ENCODE measurements at regions not wholly inside any gene's neighbourhood (a gene's known extent, or its start where the extent isn't known, plus 50 kb on each side); places are given as distances from the start of the nearest gene placed in this dataset.
"Not testable (repeated sequence)": the region's sequence is repeated elsewhere in the genome, so short reads cannot be mapped to it uniquely, and the experiment has no call there.

- no peak for DNase-seq (ENCODE audit: low read depth)
- in situ Hi-C loops (cut with HindIII; ENCODE audit: low sequenced_read_pairs) = no loop called here
- TF ChIP-seq, protein P1, sequence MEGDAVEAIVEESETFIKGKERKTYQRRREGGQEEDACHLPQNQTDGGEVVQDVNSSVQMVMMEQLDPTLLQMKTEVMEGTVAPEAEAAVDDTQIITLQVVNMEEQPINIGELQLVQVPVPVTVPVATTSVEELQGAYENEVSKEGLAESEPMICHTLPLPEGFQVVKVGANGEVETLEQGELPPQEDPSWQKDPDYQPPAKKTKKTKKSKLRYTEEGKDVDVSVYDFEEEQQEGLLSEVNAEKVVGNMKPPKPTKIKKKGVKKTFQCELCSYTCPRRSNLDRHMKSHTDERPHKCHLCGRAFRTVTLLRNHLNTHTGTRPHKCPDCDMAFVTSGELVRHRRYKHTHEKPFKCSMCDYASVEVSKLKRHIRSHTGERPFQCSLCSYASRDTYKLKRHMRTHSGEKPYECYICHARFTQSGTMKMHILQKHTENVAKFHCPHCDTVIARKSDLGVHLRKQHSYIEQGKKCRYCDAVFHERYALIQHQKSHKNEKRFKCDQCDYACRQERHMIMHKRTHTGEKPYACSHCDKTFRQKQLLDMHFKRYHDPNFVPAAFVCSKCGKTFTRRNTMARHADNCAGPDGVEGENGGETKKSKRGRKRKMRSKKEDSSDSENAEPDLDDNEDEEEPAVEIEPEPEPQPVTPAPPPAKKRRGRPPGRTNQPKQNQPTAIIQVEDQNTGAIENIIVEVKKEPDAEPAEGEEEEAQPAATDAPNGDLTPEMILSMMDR (IDR thresholded peaks at IDR 0.05; ENCODE audit: low read depth, low read length, missing control alignments) = no peak
- no peak overlapping the region for H3K4me3 ChIP-seq (ENCODE audit: low read depth, low read length)
Observed at GRCh38 chr5:124908581-124909451, 162.4 kb upstream of the ZNF608 start.

- TF ChIP-seq, protein P1 (IDR thresholded peaks at IDR 0.05; ENCODE audit: low read depth, low read length, missing control alignments) = no peak
- no peak overlapping the region for H3K4me3 ChIP-seq (ENCODE audit: low read depth, low read length)
- DNase-seq (ENCODE audit: low read depth) = no peak
- in situ Hi-C loops (cut with HindIII; ENCODE audit: low sequenced_read_pairs) = no loop called here
Observed at GRCh38 chr5:124909734-124910133, 163.3 kb upstream of the ZNF608 start.

- H3K4me3 ChIP-seq (ENCODE audit: low read depth, low read length) = no peak overlapping the region
- TF ChIP-seq, protein P1 (IDR thresholded peaks at IDR 0.05; ENCODE audit: low read depth, low read length, missing control alignments) = no peak
Observed at GRCh38 chr5:124910354-124911016, 164.0 kb upstream of the ZNF608 start.

GRCh38 chr5:124912638-124913328 lies 166.3 kb upstream of the ZNF608 start:
- in situ Hi-C loops (cut with HindIII; ENCODE audit: low sequenced_read_pairs) = no loop called here
- DNase-seq (ENCODE audit: low read depth) = no peak
- H3K4me3 ChIP-seq (ENCODE audit: low read depth, low read length) = no peak overlapping the region
- TF ChIP-seq, protein P1 (IDR thresholded peaks at IDR 0.05; ENCODE audit: low read depth, low read length, missing control alignments) = no peak

More at GRCh38 chr5:124910354-124911016, 164.0 kb upstream of the ZNF608 start:
- DNase-seq (ENCODE audit: low read depth) = no peak
- in situ Hi-C loops (cut with HindIII; ENCODE audit: low sequenced_read_pairs) = no loop called here

DNA sequence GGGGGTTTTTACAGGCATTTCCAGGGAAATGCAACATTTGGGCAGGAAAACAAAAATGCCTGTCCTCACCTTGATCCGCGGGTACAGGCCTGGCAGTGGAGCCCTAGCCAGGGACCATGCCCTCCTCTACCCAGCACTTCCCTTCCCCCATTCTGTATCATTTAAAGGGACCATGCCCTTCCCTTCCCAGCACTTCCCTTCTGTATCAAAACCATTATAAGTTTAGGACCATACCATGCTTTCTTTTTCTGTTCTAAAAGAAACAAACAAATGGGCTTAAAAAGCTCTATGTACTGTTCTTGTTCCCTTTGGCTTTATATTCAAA lies 166.9 kb upstream of the ZNF608 start:
- TF ChIP-seq, protein P1 (IDR thresholded peaks at IDR 0.05; ENCODE audit: low read depth, low read length, missing control alignments) = no peak
- in situ Hi-C loops (cut with HindIII; ENCODE audit: low sequenced_read_pairs) = no loop called here
- DNase-seq (ENCODE audit: low read depth) = no peak
- H3K4me3 ChIP-seq (ENCODE audit: low read depth, low read length) = no peak overlapping the region

GRCh38 chr5:124916313-124916712 lies 169.9 kb upstream of the ZNF608 start:
- DNase-seq (ENCODE audit: low read depth); in situ Hi-C loops (cut with HindIII; ENCODE audit: low sequenced_read_pairs); H3K4me3 ChIP-seq (ENCODE audit: low read depth, low read length): not testable (repeated sequence)
